Lower leg skin (tissue), 4 donors: ENCODE measurements at regions not wholly inside any gene's neighbourhood (a gene's known extent, or its start where the extent isn't known, plus 50 kb on each side); places are given as distances from the start of the nearest gene placed in this dataset.

Experiments
- DNase-seq, 2 donors: peaks; one replicate each; pipeline ENCODE4 v3.0.0-alpha.2; 2019; ENCODE audit warnings: low spot score in 2 of 2
- H3K4me3 ChIP-seq: fragments of 200-600 bp; sonication (generic); 2 replicates; pipeline ENCODE4 v1.5.1; 2017; ENCODE audit warnings: mild to moderate bottlenecking, low read depth; ENCODE audit not compliant: poor library complexity, severe bottlenecking
- POLR2A ChIP-seq, 2 donors: fragments of 450-650 bp; IDR thresholded peaks; one replicate each; pipeline ENCODE4 v1.6.1; 2016 to 2017; ENCODE audit warnings: antibody characterized with exemption in 2 of 2, mild to moderate bottlenecking in 1 of 2, moderate library complexity in 1 of 2
- WGBS, 2 donors: methylation state at CpG; one replicate each; pipeline ENCODE4 v1.1.5; 2018; 5-methylcytosine and 5-hydroxymethylcytosine counted together
- intact Hi-C: fragments of 100-400 bp; cut with DNase I; formaldehyde crosslinking; loops from one replicate; pipeline ENCODE4 v1.15.0; 2023; ENCODE audit warnings: low total_unique reads
- TF ChIP-seq, protein P1 (sequence below), 3 donors: fragments of 450-650 bp; IDR thresholded peaks; one replicate each; pipeline ENCODE4 v1.5.1; 2016; ENCODE audit warnings: antibody characterized with exemption in 3 of 3, mild to moderate bottlenecking in 3 of 3, moderate library complexity in 2 of 3

- TF ChIP-seq POLR2A (IDR thresholded peaks at IDR 0.05), result no peak
- TF ChIP-seq, protein P1, sequence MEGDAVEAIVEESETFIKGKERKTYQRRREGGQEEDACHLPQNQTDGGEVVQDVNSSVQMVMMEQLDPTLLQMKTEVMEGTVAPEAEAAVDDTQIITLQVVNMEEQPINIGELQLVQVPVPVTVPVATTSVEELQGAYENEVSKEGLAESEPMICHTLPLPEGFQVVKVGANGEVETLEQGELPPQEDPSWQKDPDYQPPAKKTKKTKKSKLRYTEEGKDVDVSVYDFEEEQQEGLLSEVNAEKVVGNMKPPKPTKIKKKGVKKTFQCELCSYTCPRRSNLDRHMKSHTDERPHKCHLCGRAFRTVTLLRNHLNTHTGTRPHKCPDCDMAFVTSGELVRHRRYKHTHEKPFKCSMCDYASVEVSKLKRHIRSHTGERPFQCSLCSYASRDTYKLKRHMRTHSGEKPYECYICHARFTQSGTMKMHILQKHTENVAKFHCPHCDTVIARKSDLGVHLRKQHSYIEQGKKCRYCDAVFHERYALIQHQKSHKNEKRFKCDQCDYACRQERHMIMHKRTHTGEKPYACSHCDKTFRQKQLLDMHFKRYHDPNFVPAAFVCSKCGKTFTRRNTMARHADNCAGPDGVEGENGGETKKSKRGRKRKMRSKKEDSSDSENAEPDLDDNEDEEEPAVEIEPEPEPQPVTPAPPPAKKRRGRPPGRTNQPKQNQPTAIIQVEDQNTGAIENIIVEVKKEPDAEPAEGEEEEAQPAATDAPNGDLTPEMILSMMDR (IDR thresholded peaks at IDR 0.05), result no peak
- DNase-seq, result no peak
- WGBS, 2 donors, result 55% methylated on average over 1 of the region's 1 CpG
- no peak overlapping the region for H3K4me3 ChIP-seq
- intact Hi-C loops, result no loop called here
Observed at GRCh38 chr6:14694308-14694707, 551.6 kb upstream of the JARID2 start.

DNA sequence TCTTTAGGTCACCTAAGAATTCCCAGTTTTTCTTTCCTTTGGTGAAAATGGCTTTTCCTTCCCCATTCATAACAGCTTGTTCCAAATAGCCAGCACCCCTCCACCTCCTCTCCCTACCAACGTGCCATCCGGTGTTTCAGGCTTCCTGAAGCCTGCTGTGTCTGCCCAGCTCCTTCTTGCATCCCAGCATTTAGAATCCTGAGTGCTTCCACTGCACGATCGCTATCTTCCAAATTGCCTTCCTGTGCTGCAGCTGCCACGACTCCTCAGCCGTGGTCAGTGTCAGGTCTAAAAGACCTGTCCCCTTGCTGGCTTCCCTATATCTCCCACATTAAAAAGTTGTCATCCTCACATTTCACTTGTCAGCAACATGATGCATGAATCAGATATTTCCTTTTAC lies 550.3 kb upstream of the JARID2 start:
- no peak for DNase-seq
- TF ChIP-seq POLR2A (IDR thresholded peaks at IDR 0.05), result no peak
- TF ChIP-seq, protein P1 (IDR thresholded peaks at IDR 0.05), result no peak
- WGBS, 2 donors, result 83 to 91% methylated on average over 6 of the region's 6 CpGs
- no peak overlapping the region for H3K4me3 ChIP-seq
- intact Hi-C loops, result no loop called here

DNA sequence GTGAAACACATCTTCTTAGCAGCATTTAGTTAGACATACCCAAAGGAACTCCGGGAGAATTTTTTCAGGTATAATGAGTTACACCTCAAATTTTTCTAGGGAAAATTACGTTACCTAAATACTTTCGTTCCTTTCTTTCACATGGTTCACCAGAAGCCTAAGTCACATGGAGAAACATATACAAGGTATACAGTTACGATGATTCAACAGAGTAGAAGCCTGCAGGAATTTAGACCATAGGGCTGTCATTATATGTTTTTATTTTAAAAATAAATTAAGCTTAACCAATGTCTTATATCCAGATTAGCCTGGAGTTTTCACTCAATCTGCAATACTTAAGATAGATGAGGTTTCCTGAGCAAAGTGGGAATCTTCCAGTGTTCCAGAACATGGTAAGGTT lies 549.5 kb upstream of the JARID2 start:
- no peak for DNase-seq
- intact Hi-C loops, result no loop called here
- TF ChIP-seq, protein P1 (IDR thresholded peaks at IDR 0.05), result no peak
- no peak for TF ChIP-seq POLR2A (IDR thresholded peaks at IDR 0.05)
- 94 to 98% methylated on average over 4 of the region's 4 CpGs for WGBS, 2 donors
- no peak overlapping the region for H3K4me3 ChIP-seq

- intact Hi-C loops, result no loop called here
- TF ChIP-seq POLR2A (IDR thresholded peaks at IDR 0.05), result no peak
- TF ChIP-seq, protein P1 (IDR thresholded peaks at IDR 0.05), result no peak
- H3K4me3 ChIP-seq, result no peak overlapping the region
- DNase-seq, result no peak
- WGBS, 2 donors, result 86 to 94% methylated on average over 2 of the region's 2 CpGs
Observed at GRCh38 chr6:14697427-14697826, 548.4 kb upstream of the JARID2 start.

DNA sequence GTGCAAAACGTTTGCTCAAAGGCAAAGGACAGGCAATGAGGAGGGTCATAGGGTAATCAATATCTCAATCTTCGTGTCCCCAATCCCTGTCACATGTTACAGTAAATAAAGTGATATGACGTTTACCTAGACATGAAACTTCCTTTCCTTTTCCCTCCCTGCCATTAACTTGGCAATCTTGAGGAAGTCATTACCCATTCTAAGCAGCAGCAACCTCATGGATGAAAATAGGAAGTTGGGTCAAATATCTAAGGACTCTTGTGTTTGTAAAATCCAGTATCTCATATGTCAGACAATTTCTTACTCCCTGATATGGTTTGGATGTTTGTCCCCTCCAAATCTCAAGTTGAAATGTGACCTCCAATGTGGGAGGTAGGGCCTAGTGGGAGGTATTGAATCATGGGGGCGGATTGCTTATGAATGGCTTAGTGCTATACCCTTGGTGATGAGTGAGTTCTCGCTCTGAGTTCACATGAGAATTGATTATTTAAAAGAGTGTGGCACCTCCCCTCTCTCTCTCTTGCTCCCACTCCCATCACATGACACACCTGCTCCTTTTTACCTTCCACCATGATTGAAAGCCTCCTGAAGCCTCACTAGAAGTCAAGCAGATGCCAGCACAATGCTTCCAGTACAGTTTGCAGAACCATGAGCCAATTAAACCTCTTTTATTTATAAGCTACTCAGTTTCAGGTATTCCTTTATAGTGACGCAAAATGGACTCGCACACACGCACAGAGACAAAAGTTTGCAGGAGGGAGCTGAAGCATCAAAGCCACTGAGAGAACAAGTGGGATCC lies 545.9 kb upstream of the JARID2 start:
- intact Hi-C loops, result no loop called here
- TF ChIP-seq POLR2A (IDR thresholded peaks at IDR 0.05), result no peak
- TF ChIP-seq, protein P1 (IDR thresholded peaks at IDR 0.05), result no peak
- WGBS, 2 donors, result 92% methylated on average over 8 of the region's 8 CpGs
- no peak for DNase-seq
- H3K4me3 ChIP-seq, result no peak overlapping the region

DNA sequence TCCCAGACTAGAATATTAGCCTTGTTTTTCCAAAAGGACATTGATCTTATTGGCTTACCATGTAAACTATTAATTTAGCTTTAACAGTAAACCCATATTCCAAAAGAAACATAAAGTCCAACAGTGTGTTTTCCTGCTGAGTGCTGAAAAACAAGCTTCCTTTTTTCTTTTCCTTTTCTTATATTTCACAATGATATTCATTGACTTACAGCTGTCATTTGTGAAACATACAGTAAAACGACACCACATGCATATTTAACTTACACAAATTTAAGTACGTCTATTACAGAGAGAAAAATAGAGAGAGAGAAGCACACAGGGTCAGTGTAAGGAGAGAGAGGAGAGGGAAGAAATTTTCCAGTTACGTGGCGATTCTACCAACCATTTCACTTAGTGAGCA lies 543.9 kb upstream of the JARID2 start:
- WGBS, 2 donors, result 86 to 90% methylated on average over 4 of the region's 4 CpGs
- DNase-seq, result no peak
- intact Hi-C loops, result no loop called here
- no peak for TF ChIP-seq POLR2A (IDR thresholded peaks at IDR 0.05)
- TF ChIP-seq, protein P1 (IDR thresholded peaks at IDR 0.05), result no peak
- no peak overlapping the region for H3K4me3 ChIP-seq
